ENCODE measurements at regions not wholly inside any gene's neighbourhood (a gene's known extent, or its start where the extent isn't known, plus 50 kb on each side); places are given as distances from the start of the nearest gene placed in this dataset.
"Not testable (repeated sequence)": the region's sequence is repeated elsewhere in the genome, so short reads cannot be mapped to it uniquely, and the experiment has no call there.

DNA sequence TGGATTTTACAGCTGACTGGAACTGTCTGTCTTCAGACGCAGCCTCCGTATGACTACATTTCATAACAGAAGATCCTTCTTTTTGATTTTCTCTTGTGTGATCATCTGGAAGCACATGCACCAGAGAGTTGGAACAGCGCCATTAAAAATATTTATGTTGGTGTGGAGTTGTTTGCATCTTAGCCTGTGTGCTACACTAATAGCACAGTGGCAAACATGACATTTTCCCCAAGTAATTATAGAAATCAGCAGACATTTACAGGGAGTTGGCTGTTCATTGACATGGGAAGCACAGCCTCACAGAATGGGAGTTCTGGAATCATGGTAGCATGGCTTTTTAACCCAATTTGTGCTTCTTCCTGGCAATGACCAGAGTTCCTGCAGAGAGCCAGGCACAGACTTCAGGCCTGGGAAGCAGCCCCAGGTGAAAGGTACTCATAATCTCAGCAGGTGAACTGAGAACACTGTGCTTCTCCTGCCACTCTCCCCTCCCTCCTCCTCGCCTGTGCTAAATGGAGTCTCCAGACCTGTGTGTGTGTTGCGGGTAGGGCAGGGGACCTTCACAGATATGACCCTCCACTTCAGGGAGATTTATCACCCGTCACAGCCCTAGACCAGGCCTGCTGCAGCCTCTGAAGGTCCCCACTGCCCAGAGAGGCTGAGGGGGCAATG lies 82.8 kb upstream of the PLET1 start:
- DNase-seq (ENCODE audit: low spot score) (no peak), ATAC-seq (ENCODE audit: low FRiP score) (no peak)
- TF ChIP-seq, protein P1, sequence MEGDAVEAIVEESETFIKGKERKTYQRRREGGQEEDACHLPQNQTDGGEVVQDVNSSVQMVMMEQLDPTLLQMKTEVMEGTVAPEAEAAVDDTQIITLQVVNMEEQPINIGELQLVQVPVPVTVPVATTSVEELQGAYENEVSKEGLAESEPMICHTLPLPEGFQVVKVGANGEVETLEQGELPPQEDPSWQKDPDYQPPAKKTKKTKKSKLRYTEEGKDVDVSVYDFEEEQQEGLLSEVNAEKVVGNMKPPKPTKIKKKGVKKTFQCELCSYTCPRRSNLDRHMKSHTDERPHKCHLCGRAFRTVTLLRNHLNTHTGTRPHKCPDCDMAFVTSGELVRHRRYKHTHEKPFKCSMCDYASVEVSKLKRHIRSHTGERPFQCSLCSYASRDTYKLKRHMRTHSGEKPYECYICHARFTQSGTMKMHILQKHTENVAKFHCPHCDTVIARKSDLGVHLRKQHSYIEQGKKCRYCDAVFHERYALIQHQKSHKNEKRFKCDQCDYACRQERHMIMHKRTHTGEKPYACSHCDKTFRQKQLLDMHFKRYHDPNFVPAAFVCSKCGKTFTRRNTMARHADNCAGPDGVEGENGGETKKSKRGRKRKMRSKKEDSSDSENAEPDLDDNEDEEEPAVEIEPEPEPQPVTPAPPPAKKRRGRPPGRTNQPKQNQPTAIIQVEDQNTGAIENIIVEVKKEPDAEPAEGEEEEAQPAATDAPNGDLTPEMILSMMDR (IDR thresholded peaks at IDR 0.05): no peak

DNA sequence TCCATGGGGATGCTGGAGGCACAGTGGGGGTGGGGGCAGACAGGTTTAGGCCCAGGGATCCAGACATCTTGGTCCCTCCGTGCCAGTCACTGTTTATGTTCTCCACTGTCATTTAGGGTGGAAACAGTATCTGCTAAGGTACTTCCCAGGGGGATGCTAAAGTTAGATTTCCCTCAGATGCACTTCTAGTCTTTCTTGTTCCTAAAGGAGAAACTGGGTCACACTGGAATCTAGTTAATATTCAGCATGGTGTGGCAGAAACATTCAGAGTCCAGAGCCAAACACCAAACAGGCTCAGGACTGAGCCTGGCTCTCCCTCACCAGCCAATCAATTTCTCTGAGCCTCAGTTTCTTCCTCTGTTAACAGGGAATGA lies 83.4 kb upstream of the PLET1 start:
- no peak for ATAC-seq (ENCODE audit: low FRiP score)
- no peak for DNase-seq (ENCODE audit: low spot score)
- TF ChIP-seq, protein P1 (IDR thresholded peaks at IDR 0.05): no peak

DNA sequence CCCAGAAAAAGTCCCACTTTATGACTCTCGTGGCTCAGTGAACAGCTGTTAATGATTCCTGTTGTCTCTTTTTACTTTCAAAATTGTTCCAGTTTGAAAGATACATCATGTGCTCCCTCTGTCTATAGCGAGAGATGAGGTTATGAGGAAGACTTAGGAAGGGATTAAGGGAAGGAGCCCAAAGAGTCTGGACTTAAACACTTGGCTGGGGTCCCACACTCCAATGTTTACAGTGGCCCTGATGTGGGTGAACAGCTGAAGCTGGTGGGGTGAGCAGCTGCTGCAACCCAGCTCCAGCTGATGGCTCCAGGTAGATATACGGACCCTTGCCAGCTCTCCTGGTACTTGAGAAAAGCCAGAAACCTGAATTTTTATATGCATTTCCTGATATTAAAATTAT lies 84.5 kb upstream of the PLET1 start:
- no peak for DNase-seq (ENCODE audit: low spot score)
- TF ChIP-seq, protein P1 (IDR thresholded peaks at IDR 0.05): no peak
- ATAC-seq (ENCODE audit: low FRiP score): no peak

DNA sequence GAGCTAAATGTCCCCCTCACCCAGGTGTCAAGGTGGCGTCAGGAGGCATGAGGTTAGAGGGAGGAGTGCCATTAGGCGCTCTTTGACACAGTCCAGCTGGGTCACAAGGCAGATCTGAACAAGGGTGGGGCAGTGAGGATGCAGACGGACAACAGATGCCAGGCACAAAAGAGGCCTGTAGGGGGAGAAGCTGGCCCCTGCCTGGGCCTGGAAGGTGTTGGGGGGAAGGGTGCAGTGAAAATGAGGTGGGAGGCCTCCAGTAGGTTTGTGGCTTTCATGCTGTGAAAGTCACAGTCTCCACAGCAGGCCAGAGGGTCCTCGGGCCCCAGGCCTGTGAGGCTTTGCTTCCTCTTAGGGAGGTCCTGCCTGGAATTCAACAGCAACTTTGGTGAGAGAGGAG lies 85.0 kb upstream of the PLET1 start:
- TF ChIP-seq, protein P1 (IDR thresholded peaks at IDR 0.05): no peak
- ATAC-seq (ENCODE audit: low FRiP score) (no peak), DNase-seq (ENCODE audit: low spot score) (no peak)

DNA sequence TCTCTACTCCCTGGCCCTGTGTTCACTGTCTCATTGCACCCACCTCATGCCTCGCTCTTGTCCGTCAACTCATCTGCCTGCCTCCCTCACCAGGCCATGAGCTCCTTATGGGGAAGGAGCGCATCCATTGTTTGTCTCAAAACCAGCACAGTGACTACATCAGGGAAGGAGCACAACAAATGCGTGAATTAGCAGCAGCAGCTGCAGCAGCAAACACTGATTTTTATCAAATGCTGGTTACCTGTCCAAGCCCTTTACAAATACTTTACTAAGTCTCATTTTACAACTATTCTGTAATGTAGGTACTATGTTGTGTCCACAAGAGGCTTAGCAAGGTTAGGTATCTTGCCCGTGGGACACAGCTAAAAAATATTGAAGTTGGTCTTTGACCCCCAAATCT lies 85.9 kb upstream of the PLET1 start:
- DNase-seq (ENCODE audit: low spot score) (no peak), ATAC-seq (ENCODE audit: low FRiP score) (no peak)
- TF ChIP-seq, protein P1 (IDR thresholded peaks at IDR 0.05): no peak

DNA sequence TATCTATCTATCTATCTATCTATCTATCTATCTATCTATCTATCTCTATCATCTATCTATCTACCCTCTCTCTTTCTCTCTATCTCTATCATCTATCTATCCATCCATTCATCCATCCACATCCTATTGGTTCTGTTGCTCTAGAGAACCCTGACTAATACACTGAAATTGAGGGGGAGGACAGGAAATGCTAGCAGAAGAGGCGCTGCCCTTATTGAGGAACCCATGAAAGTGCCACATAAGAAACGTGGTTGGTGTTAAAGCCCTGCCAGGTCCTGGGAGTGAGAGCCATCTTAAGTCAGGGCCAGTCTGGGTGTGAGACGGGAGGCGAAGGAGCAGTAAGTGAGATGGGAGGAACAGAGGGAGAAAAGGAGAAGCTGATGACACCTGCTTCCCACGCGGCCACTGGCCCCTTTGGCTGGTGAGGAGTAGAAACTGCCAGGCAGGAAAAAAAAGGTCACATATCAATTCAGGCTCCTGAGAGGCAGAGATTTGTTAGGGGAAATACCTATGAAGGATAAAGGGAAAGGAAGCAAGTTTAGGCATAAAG lies 87.9 kb upstream of the PLET1 start:
- DNase-seq (ENCODE audit: low spot score) (no peak), ATAC-seq (ENCODE audit: low FRiP score) (no peak)
- TF ChIP-seq, protein P1 (IDR thresholded peaks at IDR 0.05): no peak

DNA sequence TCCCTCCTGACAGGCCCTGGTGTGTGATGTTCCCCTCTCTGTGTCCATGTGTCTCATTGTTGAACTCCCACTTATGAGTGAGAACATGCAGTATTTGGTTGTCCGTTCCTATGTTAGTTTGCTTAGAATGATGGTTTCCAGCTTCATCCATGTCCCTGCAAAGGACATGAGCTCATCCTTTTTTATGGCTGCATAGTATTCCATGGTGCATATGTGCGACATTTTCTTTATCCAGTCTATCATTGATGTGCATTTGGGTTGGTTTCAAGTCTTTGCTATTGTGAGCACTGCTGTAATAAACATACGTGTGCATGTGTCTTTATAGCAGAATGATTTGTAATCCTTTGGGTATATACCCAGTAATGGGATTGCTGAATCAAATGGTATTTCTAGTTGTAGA lies 90.8 kb upstream of the PLET1 start:
- ATAC-seq (ENCODE audit: low FRiP score); DNase-seq (ENCODE audit: low spot score): not testable (repeated sequence)

All from omental fat pad (tissue), 3 donors.